Nephron (organoid): ENCODE measurements at regions not wholly inside any gene's neighbourhood (a gene's known extent, or its start where the extent isn't known, plus 50 kb on each side); places are given as distances from the start of the nearest gene placed in this dataset.

Experiments
- H3K27ac Mint-ChIP-seq, 3 experiments: 2 replicates each; pipeline ENCODE4 v1.8.0; 2020; ENCODE audit warnings: mixed read lengths in 3 of 3, mild to moderate bottlenecking in 2 of 3, moderate library complexity in 1 of 3
- H3K27me3 Mint-ChIP-seq: 2 replicates; pipeline ENCODE4 v1.8.0; 2021; ENCODE audit warnings: low read depth, mild to moderate bottlenecking, moderate library complexity, mixed read lengths
- H3K36me3 Mint-ChIP-seq: 2 replicates; pipeline ENCODE4 v1.8.0; 2020; ENCODE audit warnings: low read depth, mixed read lengths
- H3K4me1 Mint-ChIP-seq: 2 replicates; pipeline ENCODE4 v1.8.0; 2020; ENCODE audit warnings: mixed read lengths
- H3K4me3 Mint-ChIP-seq, 3 experiments: 2 replicates each; pipeline ENCODE4 v1.8.0; 2020; ENCODE audit warnings: mild to moderate bottlenecking in 3 of 3, mixed read lengths in 3 of 3, moderate library complexity in 2 of 3
- H3K9me3 Mint-ChIP-seq: 2 replicates; pipeline ENCODE4 v1.8.0; 2020; ENCODE audit warnings: mixed read lengths
- TF ChIP-seq, protein P1 (sequence below), 3 experiments: fragments of 200-600 bp; sonication (generic); IDR thresholded peaks; one replicate each; pipeline ENCODE4 v1.5.0; 2021; ENCODE audit warnings: antibody characterized with exemption in 3 of 3; ENCODE audit not compliant: unreplicated experiment in 3 of 3

DNA sequence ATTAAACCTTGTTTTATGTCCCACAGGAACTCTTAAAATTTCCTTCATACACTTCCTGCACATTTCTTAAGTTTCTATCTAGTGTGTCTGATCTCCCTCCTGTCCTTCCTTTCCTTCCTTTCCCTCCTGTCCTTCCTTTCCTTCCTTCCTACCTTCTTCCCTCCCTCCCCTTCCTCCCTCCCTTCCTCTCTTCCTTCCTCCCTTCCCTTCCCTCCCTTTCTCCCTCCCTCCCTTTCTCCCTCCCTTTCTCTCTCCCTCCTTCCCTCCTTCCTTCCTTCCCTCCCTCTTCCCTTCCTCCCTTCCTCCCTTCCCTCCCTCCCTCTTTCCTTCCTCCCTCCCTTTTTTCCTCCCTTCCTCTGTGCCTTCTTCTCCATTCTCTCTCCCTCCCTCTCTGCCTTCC is 414.9 kb downstream of the ENC1 start:
- H3K4me1 Mint-ChIP-seq = peaks cover 7% of the 10 kb centered on the region
- H3K9me3 Mint-ChIP-seq = peaks cover 13% of the 10 kb centered on the region
- no peaks in the 10 kb centered on the region for H3K27me3 Mint-ChIP-seq
- no peak overlapping the region for H3K4me3 Mint-ChIP-seq
- peaks cover 4% of the 10 kb centered on the region for H3K36me3 Mint-ChIP-seq
- no peak overlapping the region for H3K27ac Mint-ChIP-seq
- TF ChIP-seq, protein P1, sequence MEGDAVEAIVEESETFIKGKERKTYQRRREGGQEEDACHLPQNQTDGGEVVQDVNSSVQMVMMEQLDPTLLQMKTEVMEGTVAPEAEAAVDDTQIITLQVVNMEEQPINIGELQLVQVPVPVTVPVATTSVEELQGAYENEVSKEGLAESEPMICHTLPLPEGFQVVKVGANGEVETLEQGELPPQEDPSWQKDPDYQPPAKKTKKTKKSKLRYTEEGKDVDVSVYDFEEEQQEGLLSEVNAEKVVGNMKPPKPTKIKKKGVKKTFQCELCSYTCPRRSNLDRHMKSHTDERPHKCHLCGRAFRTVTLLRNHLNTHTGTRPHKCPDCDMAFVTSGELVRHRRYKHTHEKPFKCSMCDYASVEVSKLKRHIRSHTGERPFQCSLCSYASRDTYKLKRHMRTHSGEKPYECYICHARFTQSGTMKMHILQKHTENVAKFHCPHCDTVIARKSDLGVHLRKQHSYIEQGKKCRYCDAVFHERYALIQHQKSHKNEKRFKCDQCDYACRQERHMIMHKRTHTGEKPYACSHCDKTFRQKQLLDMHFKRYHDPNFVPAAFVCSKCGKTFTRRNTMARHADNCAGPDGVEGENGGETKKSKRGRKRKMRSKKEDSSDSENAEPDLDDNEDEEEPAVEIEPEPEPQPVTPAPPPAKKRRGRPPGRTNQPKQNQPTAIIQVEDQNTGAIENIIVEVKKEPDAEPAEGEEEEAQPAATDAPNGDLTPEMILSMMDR (IDR thresholded peaks at IDR 0.05; ENCODE audit: unreplicated experiment in 3 of 3) = no peak

DNA sequence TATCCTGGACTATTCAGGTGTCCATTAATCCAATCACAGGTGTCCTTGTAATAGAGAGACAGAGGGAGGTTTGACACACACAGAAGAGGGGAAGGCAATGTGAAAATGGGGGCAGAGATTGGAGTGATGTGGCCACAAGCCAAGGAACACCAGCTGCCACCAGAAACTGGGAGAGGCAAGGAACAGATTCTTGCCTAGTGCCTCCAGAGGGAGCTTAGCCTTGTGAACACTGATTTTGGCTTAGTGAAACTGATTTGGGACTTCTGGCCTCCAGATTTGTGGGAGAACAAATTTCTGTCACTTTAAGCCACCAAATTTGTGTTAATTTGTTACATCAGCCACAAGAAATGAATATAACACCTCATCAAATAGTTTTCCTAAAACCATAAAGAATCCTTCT is 416.2 kb downstream of the ENC1 start:
- Mint-ChIP-seq H3K36me3 (peaks cover 4% of the 10 kb centered on the region), H3K27ac (no peak overlapping the region), H3K4me3 (no peak overlapping the region), H3K9me3 (peaks cover 17% of the 10 kb centered on the region), H3K27me3 (no peaks in the 10 kb centered on the region), H3K4me1 (peaks cover 7% of the 10 kb centered on the region)
- TF ChIP-seq, protein P1 (IDR thresholded peaks at IDR 0.05; ENCODE audit: unreplicated experiment in 3 of 3) = no peak

DNA sequence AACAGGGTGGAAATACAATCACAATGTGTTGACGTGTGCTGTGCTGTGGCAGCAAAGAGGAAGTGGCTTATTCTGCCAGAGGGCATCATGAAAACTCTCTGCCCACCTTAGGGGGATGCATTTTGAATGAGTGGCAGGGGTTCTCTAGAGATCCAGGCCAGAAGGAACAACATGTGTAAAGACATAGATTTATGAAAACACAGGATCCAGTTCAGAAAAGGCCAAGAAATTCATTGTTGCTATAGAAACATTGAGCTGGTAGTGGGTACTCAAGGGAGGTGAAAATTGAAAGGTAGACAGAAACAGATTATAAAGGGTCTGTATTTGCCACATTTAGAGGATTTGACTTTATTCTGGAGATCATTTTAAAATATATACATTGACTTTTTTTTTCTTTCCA is 417.7 kb downstream of the ENC1 start:
- Mint-ChIP-seq H3K36me3 (peaks cover 8% of the 10 kb centered on the region), H3K4me1 (peaks cover 7% of the 10 kb centered on the region), H3K4me3 (no peak overlapping the region), H3K27ac (no peak overlapping the region), H3K27me3 (no peaks in the 10 kb centered on the region), H3K9me3 (peaks cover 29% of the 10 kb centered on the region)
- TF ChIP-seq, protein P1 (IDR thresholded peaks at IDR 0.05; ENCODE audit: unreplicated experiment in 3 of 3) = no peak

DNA sequence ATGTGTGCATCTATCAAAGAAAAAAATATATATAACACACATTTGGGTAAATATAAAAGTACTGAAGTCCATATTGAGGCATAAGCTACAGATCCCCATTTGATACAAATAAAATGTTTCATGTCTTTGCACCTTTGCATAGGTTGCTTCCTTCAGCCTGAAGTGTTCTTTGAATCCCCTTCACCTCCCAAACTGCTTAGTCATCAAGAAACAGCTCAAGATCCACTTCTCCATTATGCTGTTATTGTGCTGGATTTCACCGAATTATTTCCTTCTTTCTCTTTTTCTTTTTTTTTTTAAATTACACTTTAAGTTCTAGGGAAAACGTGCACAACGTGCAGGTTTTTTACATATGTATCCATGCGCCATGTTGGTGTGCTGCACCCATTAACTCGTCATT is 419.1 kb downstream of the ENC1 start:
- TF ChIP-seq, protein P1 (IDR thresholded peaks at IDR 0.05; ENCODE audit: unreplicated experiment in 3 of 3) = no peak
- H3K4me3 Mint-ChIP-seq = no peak overlapping the region
- peaks cover 30% of the 10 kb centered on the region for H3K9me3 Mint-ChIP-seq
- no peak overlapping the region for H3K27ac Mint-ChIP-seq
- peaks cover 5% of the 10 kb centered on the region for H3K4me1 Mint-ChIP-seq
- H3K36me3 Mint-ChIP-seq = peaks cover 8% of the 10 kb centered on the region
- H3K27me3 Mint-ChIP-seq = no peaks in the 10 kb centered on the region

DNA sequence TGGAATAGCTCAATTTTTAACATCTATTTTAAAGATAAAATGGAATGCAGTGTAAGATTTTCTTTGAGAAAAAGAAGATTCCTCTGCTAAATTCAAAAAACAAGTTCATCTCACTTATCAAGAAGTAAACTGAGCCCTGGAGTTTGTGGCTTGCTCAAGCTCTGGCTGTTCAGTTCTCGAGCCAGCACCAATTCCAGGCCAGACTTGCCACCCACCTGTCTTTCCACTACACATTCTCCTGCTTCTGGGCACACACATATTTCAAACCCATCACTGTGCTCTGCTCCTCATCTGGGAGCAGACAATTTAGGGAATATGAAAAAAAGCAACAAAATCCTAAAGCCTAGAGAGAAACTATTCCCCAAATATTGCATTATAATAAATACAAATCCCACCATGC is 424.5 kb downstream of the ENC1 start:
- H3K4me3 Mint-ChIP-seq = no peak overlapping the region
- peaks cover 17% of the 10 kb centered on the region for H3K9me3 Mint-ChIP-seq
- peaks cover 4% of the 10 kb centered on the region for H3K36me3 Mint-ChIP-seq
- no peaks in the 10 kb centered on the region for H3K27me3 Mint-ChIP-seq
- no peaks in the 10 kb centered on the region for H3K4me1 Mint-ChIP-seq
- TF ChIP-seq, protein P1 (IDR thresholded peaks at IDR 0.05; ENCODE audit: unreplicated experiment in 3 of 3) = no peak
- H3K27ac Mint-ChIP-seq = no peak overlapping the region

DNA sequence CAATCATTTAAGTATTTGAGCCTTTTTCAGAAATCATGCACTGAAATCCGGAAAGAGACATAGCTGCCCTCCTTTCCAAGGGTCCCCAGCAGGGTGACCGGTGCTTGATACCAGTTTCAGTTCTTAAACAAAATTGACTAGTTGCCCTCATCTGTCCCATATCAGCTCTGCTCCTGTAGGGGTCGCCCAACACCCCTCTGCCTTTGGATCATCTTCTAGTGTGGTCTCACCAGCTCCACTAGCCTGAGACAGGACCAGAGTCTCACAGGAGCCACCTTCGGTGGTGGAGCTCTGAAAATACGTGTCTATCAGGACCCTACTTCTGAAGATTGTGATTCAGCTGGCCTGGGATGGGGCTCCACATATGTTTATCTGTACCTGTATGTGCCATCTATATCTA is 428.2 kb downstream of the ENC1 start:
- no peak overlapping the region for H3K4me3 Mint-ChIP-seq
- no peak overlapping the region for H3K27ac Mint-ChIP-seq
- no peaks in the 10 kb centered on the region for H3K27me3 Mint-ChIP-seq
- no peaks in the 10 kb centered on the region for H3K36me3 Mint-ChIP-seq
- TF ChIP-seq, protein P1 (IDR thresholded peaks at IDR 0.05; ENCODE audit: unreplicated experiment in 3 of 3) = no peak
- peaks cover 10% of the 10 kb centered on the region for H3K4me1 Mint-ChIP-seq
- no peaks in the 10 kb centered on the region for H3K9me3 Mint-ChIP-seq
